Nephron progenitor cell (in vitro differentiated cells): ENCODE measurements at regions not wholly inside any gene's neighbourhood (a gene's known extent, or its start where the extent isn't known, plus 50 kb on each side); places are given as distances from the start of the nearest gene placed in this dataset.

Experiments used
- DNase-seq: peaks from one replicate; pipeline ENCODE4 v3.0.0; 2021
- H3K27ac Mint-ChIP-seq: 2 replicates; pipeline ENCODE4 v1.8.0; 2021; ENCODE audit warnings: mild to moderate bottlenecking, moderate library complexity, mixed read lengths
- H3K27me3 Mint-ChIP-seq: 2 replicates; pipeline ENCODE4 v1.8.0; 2021; ENCODE audit warnings: mild to moderate bottlenecking, low read depth, mixed read lengths; ENCODE audit not compliant: poor library complexity
- H3K36me3 Mint-ChIP-seq: 2 replicates; pipeline ENCODE4 v1.8.0; 2021; ENCODE audit warnings: low read depth, mixed read lengths
- H3K4me1 Mint-ChIP-seq: 2 replicates; pipeline ENCODE4 v1.8.0; 2021; ENCODE audit warnings: mixed read lengths
- H3K4me3 Mint-ChIP-seq: 2 replicates; pipeline ENCODE4 v1.8.0; 2021; ENCODE audit warnings: mild to moderate bottlenecking, moderate library complexity, mixed read lengths
- H3K9me3 Mint-ChIP-seq: 2 replicates; pipeline ENCODE4 v1.8.0; 2021; ENCODE audit warnings: mild to moderate bottlenecking, moderate library complexity, mixed read lengths
- CTCF ChIP-seq: fragments of 200-600 bp; sonication (generic); IDR thresholded peaks from 2 replicates; pipeline ENCODE4 v1.5.0; 2021; ENCODE audit warnings: antibody characterized with exemption

- no peak overlapping the region for H3K4me3 Mint-ChIP-seq
- H3K36me3 Mint-ChIP-seq: no peaks in the 10 kb centered on the region
- H3K27me3 Mint-ChIP-seq: no peaks in the 10 kb centered on the region
- TF ChIP-seq CTCF: no peak
- DNase-seq: no peak
- peaks cover 9% of the 10 kb centered on the region for H3K9me3 Mint-ChIP-seq
- no peak overlapping the region for H3K27ac Mint-ChIP-seq
- no peaks in the 10 kb centered on the region for H3K4me1 Mint-ChIP-seq
Measured at GRCh38 chr12:100743060-100743459, 51.5 kb upstream of the ANO4 start.
